ENCODE measurements at regions not wholly inside any gene's neighbourhood (a gene's known extent, or its start where the extent isn't known, plus 50 kb on each side); places are given as distances from the start of the nearest gene placed in this dataset.
A peak's percentile ranks its signal among the peaks of the same experiment; 100 is the strongest.
"Not testable (repeated sequence)": the region's sequence is repeated elsewhere in the genome, so short reads cannot be mapped to it uniquely, and the experiment has no call there.

GRCh38 chr14:104389326-104390220 is 190.0 kb upstream of the C14orf180 start:
- peak; percentile 44 to 54 for DNase-seq

- DNase-seq: no peak
Measured at GRCh38 chr14:104390221-104390931, 189.2 kb upstream of the C14orf180 start.

- DNase-seq: no peak
Measured at GRCh38 chr14:104390941-104391901, 188.3 kb upstream of the C14orf180 start.

- no peak for DNase-seq
Measured at GRCh38 chr14:104392001-104392395, 187.6 kb upstream of the C14orf180 start.

- DNase-seq: no peak
Measured at GRCh38 chr14:104392396-104393198, 187.0 kb upstream of the C14orf180 start.

GRCh38 chr14:104393199-104393897 is 186.2 kb upstream of the C14orf180 start:
- no peak for DNase-seq

- peak; percentile 96 to 97 for DNase-seq
Measured at GRCh38 chr14:104393898-104394381, 185.6 kb upstream of the C14orf180 start.

- no peak for DNase-seq
Measured at GRCh38 chr14:104394409-104394851, 185.1 kb upstream of the C14orf180 start.

- no peak for DNase-seq
Measured at GRCh38 chr14:104395276-104395675, 184.3 kb upstream of the C14orf180 start.

- DNase-seq: no peak
Measured at GRCh38 chr14:104395941-104396681, 183.5 kb upstream of the C14orf180 start.

- no peak for DNase-seq
Measured at GRCh38 chr14:104396682-104397470, 182.7 kb upstream of the C14orf180 start.

GRCh38 chr14:104397956-104398355 is 181.6 kb upstream of the C14orf180 start:
- no peak for DNase-seq

- DNase-seq: no peak
Measured at GRCh38 chr14:104398656-104399055, 180.9 kb upstream of the C14orf180 start.

- DNase-seq: no peak
Measured at GRCh38 chr14:104399432-104400155, 180.0 kb upstream of the C14orf180 start.

- DNase-seq: no peak
Measured at GRCh38 chr14:104400355-104400754, 179.2 kb upstream of the C14orf180 start.

- no peak for DNase-seq
Measured at GRCh38 chr14:104401785-104402184, 177.8 kb upstream of the C14orf180 start.

- not testable (repeated sequence) for DNase-seq
Measured at GRCh38 chr14:104402303-104402702, 177.3 kb upstream of the C14orf180 start.

GRCh38 chr14:104403421-104404220 is 175.9 kb upstream of the C14orf180 start:
- no peak for DNase-seq

All from Kasumi-1 (cell line).